GM23338 (cell line): ENCODE measurements at regions not wholly inside any gene's neighbourhood (a gene's known extent, or its start where the extent isn't known, plus 50 kb on each side); places are given as distances from the start of the nearest gene placed in this dataset.

Experiments used
- ATAC-seq: fragments of 200-7000 bp; cut with Tn5 transposase; 3 replicates; pipeline ENCODE4 v1.9.1; 2020
- DNase-seq: peaks from one replicate; pipeline ENCODE4 v3.0.0-alpha.2; 2015; ENCODE audit warnings: low spot score
- H2AFZ ChIP-seq: fragments of 200-600 bp; sonication (generic); 2 replicates; pipeline ENCODE4 v1.8.0; 2016; ENCODE audit warnings: antibody characterized with exemption, mild to moderate bottlenecking, moderate library complexity
- H3F3A ChIP-seq: fragments of 200-600 bp; sonication (generic); replicated peaks from 2 replicates; pipeline ENCODE4 v1.8.0; 2017; ENCODE audit warnings: antibody characterized with exemption, mixed run types, low read depth
- H3K27ac ChIP-seq: fragments of 200-600 bp; sonication (generic); 2 replicates; pipeline ENCODE4 v1.6.1; 2016; ENCODE audit warnings: low read depth
- H3K27me3 ChIP-seq: fragments of 200-600 bp; sonication (generic); 2 replicates; pipeline ENCODE4 v1.8.0; 2016; ENCODE audit warnings: mild to moderate bottlenecking, mixed run types, moderate library complexity; ENCODE audit not compliant: insufficient read depth
- H3K36me3 ChIP-seq: fragments of 200-600 bp; sonication (generic); 2 replicates; pipeline ENCODE4 v1.8.0; 2016; ENCODE audit warnings: mild to moderate bottlenecking; ENCODE audit not compliant: insufficient read depth
- H3K4me1 ChIP-seq: fragments of 200-600 bp; sonication (generic); 2 replicates; pipeline ENCODE4 v1.8.0; 2016; ENCODE audit warnings: mild to moderate bottlenecking, moderate library complexity; ENCODE audit not compliant: insufficient read depth
- H3K4me2 ChIP-seq: fragments of 200-600 bp; sonication (generic); 2 replicates; pipeline ENCODE4 v1.7.1; 2017; ENCODE audit warnings: mixed run types
- H3K4me3 ChIP-seq: fragments of 200-600 bp; sonication (generic); 2 replicates; pipeline ENCODE4 v1.6.1; 2016; ENCODE audit warnings: mixed run types
- H3K79me2 ChIP-seq: fragments of 200-600 bp; sonication (generic); replicated peaks from 2 replicates; pipeline ENCODE4 v1.8.0; 2017; ENCODE audit warnings: mild to moderate bottlenecking; ENCODE audit not compliant: insufficient read depth
- H3K9me2 ChIP-seq: fragments of 200-600 bp; sonication (generic); 2 replicates; pipeline ENCODE4 v1.8.0; 2017; ENCODE audit not compliant: insufficient read depth
- H4K20me1 ChIP-seq: fragments of 200-600 bp; sonication (generic); replicated peaks from 2 replicates; pipeline ENCODE4 v1.8.0; 2017; ENCODE audit warnings: mild to moderate bottlenecking; ENCODE audit not compliant: insufficient read depth
- H3K27ac Mint-ChIP-seq: 2 replicates; pipeline ENCODE4 v1.8.0; 2020; ENCODE audit warnings: inconsistent platforms, mild to moderate bottlenecking, moderate library complexity, mixed read lengths
- H3K27me3 Mint-ChIP-seq: 3 replicates; pipeline ENCODE4 v1.8.0; 2022; ENCODE audit warnings: low read depth, mild to moderate bottlenecking, moderate library complexity, mixed read lengths, inconsistent platforms; ENCODE audit not compliant: insufficient read depth, poor library complexity
- H3K36me3 Mint-ChIP-seq: 3 replicates; pipeline ENCODE4 v1.8.0; 2021; ENCODE audit warnings: low read depth, mild to moderate bottlenecking, inconsistent platforms, moderate library complexity, mixed read lengths
- H3K4me1 Mint-ChIP-seq: 3 replicates; pipeline ENCODE4 v1.8.0; 2020; ENCODE audit warnings: mild to moderate bottlenecking, inconsistent platforms, mixed read lengths
- H3K4me3 Mint-ChIP-seq: 3 replicates; pipeline ENCODE4 v1.8.0; 2021; ENCODE audit warnings: moderate library complexity, mild to moderate bottlenecking, inconsistent platforms, mixed read lengths
- H3K9me3 Mint-ChIP-seq: 3 replicates; pipeline ENCODE4 v1.8.0; 2020; ENCODE audit warnings: moderate library complexity, mild to moderate bottlenecking, inconsistent platforms, mixed read lengths
- CREB1 ChIP-seq: fragments of 250-450 bp; sonication (Bioruptor Pico); IDR thresholded peaks from 2 replicates; pipeline ENCODE4 v1.5.0; 2020; ENCODE audit warnings: low read depth, mild to moderate bottlenecking, moderate library complexity
- CTCF ChIP-seq, 2 experiments: fragments of 200-600 bp in 1 of 2; sonication (generic) in 1 of 2; conservative IDR thresholded peaks; 2 replicates each; pipeline versions ENCODE4 v1.5.1 to v1.6.1; 2016 to 2017; ENCODE audit warnings: antibody characterized with exemption in 2 of 2, low read depth in 2 of 2, mild to moderate bottlenecking in 2 of 2, moderate library complexity in 1 of 2
- EZH2 ChIP-seq: fragments of 200-600 bp; sonication (generic); IDR thresholded peaks from one replicate; pipeline ENCODE4 v1.8.0; 2017; ENCODE audit warnings: antibody characterized with exemption, mild to moderate bottlenecking, low read depth; ENCODE audit not compliant: unreplicated experiment
- EZH2phosphoT487 ChIP-seq: fragments of 200-600 bp; sonication (generic); IDR thresholded peaks from one replicate; pipeline ENCODE4 v1.8.1; 2018; ENCODE audit warnings: antibody characterized with exemption; ENCODE audit not compliant: unreplicated experiment
- JUNB ChIP-seq: IDR thresholded peaks from one replicate; pipeline ENCODE4 v1.6.1; 2016; ENCODE audit warnings: antibody characterized with exemption; ENCODE audit not compliant: unreplicated experiment
- POLR2AphosphoS5 ChIP-seq: IDR thresholded peaks from 2 replicates; pipeline ENCODE4 v1.6.1; 2016; ENCODE audit warnings: antibody characterized with exemption, low read depth
- STAT1 ChIP-seq: IDR thresholded peaks from one replicate; pipeline ENCODE4 v1.6.1; 2016; ENCODE audit warnings: antibody characterized with exemption; ENCODE audit not compliant: unreplicated experiment
- ZNF114 ChIP-seq: fragments of 250-450 bp; sonication (Bioruptor Pico); IDR thresholded peaks from 2 replicates; pipeline ENCODE4 v1.5.0; 2020; ENCODE audit warnings: mild to moderate bottlenecking, moderate library complexity
- TF ChIP-seq, protein P1 (sequence below): fragments of 250-450 bp; sonication (Bioruptor Pico); IDR thresholded peaks from 2 replicates; pipeline ENCODE4 v1.5.0; 2020; ENCODE audit warnings: mild to moderate bottlenecking, moderate library complexity
- TF ChIP-seq, protein P2 (sequence below): IDR thresholded peaks from one replicate; pipeline ENCODE4 v1.6.1; 2018; ENCODE audit warnings: antibody characterized with exemption; ENCODE audit not compliant: unreplicated experiment
- TF ChIP-seq, protein P3 (sequence below): IDR thresholded peaks from 2 replicates; pipeline ENCODE4 v1.6.1; 2016; ENCODE audit warnings: antibody characterized with exemption

GRCh38 chr2:22694300-22694699 is 690.7 kb upstream of the KLHL29 start:
- peaks cover 5% of the 10 kb centered on the region for H3K4me1 ChIP-seq
- H3K4me2 ChIP-seq, result no peak overlapping the region; the same call in 1 of the 2 replicates
- Mint-ChIP-seq H3K36me3 (no peaks in the 10 kb centered on the region), H3K27ac (no peak overlapping the region), H3K4me3 (no peak overlapping the region), H3K9me3 (no peaks in the 10 kb centered on the region), H3K27me3 (peaks cover 5% of the 10 kb centered on the region), H3K4me1 (peaks cover 15% of the 10 kb centered on the region)
- no peaks in the 10 kb centered on the region for H3K36me3 ChIP-seq
- H4K20me1 ChIP-seq, result no peaks in the 10 kb centered on the region
- no peaks in the 10 kb centered on the region for H3K27me3 ChIP-seq
- H2AFZ ChIP-seq, result no peak overlapping the region
- DNase-seq (no peak), ATAC-seq (no peak)
- H3K9me2 ChIP-seq, result no peaks in the 10 kb centered on the region; the same call in 1 of the 2 replicates
- TF ChIP-seq CREB1 (CRISPR knock-in tag) (no peak), EZH2 (no peak), STAT1 (no peak), EZH2phosphoT487 (no peak), JUNB (no peak), POLR2AphosphoS5 (no peak), ZNF114 (CRISPR knock-in tag) (no peak), CTCF (conservative IDR thresholded peaks at IDR 0.05; ENCODE audit: low read depth in 2 of 2) (no peak)
- TF ChIP-seq, protein P1, sequence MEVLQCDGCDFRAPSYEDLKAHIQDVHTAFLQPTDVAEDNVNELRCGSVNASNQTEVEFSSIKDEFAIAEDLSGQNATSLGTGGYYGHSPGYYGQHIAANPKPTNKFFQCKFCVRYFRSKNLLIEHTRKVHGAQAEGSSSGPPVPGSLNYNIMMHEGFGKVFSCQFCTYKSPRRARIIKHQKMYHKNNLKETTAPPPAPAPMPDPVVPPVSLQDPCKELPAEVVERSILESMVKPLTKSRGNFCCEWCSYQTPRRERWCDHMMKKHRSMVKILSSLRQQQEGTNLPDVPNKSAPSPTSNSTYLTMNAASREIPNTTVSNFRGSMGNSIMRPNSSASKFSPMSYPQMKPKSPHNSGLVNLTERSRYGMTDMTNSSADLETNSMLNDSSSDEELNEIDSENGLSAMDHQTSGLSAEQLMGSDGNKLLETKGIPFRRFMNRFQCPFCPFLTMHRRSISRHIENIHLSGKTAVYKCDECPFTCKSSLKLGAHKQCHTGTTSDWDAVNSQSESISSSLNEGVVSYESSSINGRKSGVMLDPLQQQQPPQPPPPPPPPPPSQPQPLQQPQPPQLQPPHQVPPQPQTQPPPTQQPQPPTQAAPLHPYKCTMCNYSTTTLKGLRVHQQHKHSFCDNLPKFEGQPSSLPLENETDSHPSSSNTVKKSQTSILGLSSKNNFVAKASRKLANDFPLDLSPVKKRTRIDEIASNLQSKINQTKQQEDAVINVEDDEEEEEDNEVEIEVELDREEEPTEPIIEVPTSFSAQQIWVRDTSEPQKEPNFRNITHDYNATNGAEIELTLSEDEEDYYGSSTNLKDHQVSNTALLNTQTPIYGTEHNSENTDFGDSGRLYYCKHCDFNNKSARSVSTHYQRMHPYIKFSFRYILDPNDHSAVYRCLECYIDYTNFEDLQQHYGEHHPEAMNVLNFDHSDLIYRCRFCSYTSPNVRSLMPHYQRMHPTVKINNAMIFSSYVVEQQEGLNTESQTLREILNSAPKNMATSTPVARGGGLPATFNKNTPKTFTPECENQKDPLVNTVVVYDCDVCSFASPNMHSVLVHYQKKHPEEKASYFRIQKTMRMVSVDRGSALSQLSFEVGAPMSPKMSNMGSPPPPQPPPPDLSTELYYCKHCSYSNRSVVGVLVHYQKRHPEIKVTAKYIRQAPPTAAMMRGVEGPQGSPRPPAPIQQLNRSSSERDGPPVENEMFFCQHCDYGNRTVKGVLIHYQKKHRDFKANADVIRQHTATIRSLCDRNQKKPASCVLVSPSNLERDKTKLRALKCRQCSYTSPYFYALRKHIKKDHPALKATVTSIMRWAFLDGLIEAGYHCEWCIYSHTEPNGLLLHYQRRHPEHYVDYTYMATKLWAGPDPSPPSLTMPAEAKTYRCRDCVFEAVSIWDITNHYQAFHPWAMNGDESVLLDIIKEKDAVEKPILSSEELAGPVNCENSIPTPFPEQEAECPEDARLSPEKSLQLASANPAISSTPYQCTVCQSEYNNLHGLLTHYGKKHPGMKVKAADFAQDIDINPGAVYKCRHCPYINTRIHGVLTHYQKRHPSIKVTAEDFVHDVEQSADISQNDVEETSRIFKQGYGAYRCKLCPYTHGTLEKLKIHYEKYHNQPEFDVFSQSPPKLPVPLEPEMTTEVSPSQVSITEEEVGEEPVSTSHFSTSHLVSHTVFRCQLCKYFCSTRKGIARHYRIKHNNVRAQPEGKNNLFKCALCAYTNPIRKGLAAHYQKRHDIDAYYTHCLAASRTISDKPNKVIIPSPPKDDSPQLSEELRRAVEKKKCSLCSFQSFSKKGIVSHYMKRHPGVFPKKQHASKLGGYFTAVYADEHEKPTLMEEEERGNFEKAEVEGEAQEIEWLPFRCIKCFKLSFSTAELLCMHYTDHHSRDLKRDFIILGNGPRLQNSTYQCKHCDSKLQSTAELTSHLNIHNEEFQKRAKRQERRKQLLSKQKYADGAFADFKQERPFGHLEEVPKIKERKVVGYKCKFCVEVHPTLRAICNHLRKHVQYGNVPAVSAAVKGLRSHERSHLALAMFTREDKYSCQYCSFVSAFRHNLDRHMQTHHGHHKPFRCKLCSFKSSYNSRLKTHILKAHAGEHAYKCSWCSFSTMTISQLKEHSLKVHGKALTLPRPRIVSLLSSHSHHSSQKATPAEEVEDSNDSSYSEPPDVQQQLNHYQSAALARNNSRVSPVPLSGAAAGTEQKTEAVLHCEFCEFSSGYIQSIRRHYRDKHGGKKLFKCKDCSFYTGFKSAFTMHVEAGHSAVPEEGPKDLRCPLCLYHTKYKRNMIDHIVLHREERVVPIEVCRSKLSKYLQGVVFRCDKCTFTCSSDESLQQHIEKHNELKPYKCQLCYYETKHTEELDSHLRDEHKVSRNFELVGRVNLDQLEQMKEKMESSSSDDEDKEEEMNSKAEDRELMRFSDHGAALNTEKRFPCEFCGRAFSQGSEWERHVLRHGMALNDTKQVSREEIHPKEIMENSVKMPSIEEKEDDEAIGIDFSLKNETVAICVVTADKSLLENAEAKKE (CRISPR knock-in tag), result no peak
- TF ChIP-seq, protein P2, sequence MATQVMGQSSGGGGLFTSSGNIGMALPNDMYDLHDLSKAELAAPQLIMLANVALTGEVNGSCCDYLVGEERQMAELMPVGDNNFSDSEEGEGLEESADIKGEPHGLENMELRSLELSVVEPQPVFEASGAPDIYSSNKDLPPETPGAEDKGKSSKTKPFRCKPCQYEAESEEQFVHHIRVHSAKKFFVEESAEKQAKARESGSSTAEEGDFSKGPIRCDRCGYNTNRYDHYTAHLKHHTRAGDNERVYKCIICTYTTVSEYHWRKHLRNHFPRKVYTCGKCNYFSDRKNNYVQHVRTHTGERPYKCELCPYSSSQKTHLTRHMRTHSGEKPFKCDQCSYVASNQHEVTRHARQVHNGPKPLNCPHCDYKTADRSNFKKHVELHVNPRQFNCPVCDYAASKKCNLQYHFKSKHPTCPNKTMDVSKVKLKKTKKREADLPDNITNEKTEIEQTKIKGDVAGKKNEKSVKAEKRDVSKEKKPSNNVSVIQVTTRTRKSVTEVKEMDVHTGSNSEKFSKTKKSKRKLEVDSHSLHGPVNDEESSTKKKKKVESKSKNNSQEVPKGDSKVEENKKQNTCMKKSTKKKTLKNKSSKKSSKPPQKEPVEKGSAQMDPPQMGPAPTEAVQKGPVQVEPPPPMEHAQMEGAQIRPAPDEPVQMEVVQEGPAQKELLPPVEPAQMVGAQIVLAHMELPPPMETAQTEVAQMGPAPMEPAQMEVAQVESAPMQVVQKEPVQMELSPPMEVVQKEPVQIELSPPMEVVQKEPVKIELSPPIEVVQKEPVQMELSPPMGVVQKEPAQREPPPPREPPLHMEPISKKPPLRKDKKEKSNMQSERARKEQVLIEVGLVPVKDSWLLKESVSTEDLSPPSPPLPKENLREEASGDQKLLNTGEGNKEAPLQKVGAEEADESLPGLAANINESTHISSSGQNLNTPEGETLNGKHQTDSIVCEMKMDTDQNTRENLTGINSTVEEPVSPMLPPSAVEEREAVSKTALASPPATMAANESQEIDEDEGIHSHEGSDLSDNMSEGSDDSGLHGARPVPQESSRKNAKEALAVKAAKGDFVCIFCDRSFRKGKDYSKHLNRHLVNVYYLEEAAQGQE, result no peak
- TF ChIP-seq, protein P3, sequence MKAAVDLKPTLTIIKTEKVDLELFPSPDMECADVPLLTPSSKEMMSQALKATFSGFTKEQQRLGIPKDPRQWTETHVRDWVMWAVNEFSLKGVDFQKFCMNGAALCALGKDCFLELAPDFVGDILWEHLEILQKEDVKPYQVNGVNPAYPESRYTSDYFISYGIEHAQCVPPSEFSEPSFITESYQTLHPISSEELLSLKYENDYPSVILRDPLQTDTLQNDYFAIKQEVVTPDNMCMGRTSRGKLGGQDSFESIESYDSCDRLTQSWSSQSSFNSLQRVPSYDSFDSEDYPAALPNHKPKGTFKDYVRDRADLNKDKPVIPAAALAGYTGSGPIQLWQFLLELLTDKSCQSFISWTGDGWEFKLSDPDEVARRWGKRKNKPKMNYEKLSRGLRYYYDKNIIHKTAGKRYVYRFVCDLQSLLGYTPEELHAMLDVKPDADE, result no peak
- no peak overlapping the region for H3K27ac ChIP-seq
- H3F3A ChIP-seq, result no peaks in the 10 kb centered on the region
- H3K4me3 ChIP-seq, result no peak overlapping the region
- no peaks in the 10 kb centered on the region for H3K79me2 ChIP-seq
